NCI-H146 treated with DMSO at 0.1 percent for 48 hours (cell line): ENCODE measurements at regions not wholly inside any gene's neighbourhood (a gene's known extent, or its start where the extent isn't known, plus 50 kb on each side); places are given as distances from the start of the nearest gene placed in this dataset.

ENCODE experiments used
- DNase-seq: peaks from one replicate; lab custom pipeline; 2025; ENCODE audit not compliant: unreplicated experiment; lab: John Stamatoyannopoulos, UW

- no peak for DNase-seq
Observed at GRCh38 chr11:11141065-11141464, 212.0 kb downstream of the CSNK2A3 start.

- no peak for DNase-seq
Observed at GRCh38 chr11:11140510-11140909, 212.5 kb downstream of the CSNK2A3 start.

DNA sequence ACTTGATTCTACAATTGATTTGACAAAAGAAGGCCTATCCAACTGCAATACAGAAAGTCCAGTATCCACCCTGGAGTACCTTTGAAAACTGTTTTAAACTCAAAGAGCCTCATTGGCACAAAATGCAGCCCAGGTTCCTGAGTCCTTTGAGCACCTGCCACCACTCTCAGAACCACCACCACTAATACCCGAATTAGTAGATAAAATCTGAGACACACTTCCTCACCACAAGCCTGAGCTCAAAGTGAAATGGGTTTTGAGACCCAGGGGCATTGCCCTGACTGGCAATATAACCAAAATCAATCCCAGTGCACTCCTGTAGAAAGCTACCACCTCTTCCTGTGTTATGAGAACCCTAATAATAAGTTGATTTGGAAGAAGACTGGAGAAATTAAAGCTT, 215.7 kb downstream of the CSNK2A3 start:
- DNase-seq: no peak

DNA sequence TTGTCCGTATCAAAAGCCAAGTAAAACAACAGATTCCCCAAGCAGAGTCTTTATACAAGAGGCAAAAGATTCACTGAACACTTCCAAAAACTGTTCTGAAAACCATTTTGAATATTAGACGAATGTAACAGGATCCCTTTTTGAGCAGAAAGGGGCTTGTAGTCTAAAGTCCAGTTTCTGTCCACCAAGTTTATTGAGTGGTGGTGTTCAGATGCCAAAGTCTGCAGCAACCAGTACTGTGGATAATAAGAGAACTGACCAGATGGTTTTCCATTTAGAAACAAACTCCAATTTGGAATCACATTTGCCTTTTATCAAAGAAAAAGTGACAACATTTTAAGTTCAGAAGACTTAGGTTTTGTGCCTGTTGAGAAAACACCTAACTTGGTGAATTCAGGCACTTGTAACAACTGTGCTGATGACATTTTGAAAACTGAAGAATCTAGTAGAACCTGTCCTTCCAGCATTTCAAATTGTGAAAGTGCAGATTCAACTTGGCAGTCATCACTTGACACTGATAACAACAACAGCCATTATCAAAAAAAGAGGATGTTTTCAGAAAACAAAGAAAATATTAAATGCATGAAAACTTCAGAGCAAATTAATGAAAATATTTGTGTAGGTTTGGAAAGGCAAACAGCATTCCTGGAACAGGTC, 217.1 kb downstream of the CSNK2A3 start:
- DNase-seq: no peak

- no peak for DNase-seq
Observed at GRCh38 chr11:11129118-11129517, 223.9 kb downstream of the CSNK2A3 start.

DNA sequence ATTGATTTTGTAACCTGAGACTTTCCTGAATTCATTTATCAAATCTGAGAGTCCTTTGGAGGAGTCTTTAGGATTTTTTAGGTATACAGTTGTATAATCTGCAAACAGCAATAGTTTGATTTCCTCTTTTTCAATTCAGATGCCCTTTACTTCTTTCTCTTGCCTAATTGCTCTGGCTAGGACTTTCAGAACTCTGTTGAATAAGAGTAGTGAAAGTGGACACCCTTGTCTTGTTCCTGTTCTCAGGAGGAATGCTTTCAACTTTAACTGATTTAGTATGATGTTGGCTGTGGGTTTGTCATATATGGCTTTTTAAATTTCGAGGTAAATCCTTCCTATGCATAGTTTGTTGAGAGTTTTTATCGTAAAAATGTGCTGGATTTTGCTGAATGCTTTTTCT, 227.4 kb downstream of the CSNK2A3 start:
- no peak for DNase-seq

DNA sequence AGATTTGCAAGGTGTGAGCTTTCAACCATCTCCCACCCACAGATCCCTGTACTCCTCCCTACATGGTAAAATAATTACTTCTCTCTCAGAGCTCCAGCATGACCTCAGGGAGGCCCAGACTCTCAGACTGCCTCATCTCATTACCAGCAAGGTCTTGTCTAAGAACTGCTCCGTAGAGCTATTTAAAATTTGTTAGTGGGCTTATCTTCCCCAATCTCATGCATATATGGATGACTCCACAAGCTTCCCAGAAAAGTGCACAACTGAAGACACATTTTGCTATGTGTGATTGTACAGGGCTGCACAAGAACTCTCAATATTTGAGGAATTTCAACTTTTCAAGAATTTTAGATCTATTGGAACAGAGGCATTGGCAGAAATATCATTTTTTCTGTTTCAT, 230.3 kb downstream of the CSNK2A3 start:
- DNase-seq: no peak

DNA sequence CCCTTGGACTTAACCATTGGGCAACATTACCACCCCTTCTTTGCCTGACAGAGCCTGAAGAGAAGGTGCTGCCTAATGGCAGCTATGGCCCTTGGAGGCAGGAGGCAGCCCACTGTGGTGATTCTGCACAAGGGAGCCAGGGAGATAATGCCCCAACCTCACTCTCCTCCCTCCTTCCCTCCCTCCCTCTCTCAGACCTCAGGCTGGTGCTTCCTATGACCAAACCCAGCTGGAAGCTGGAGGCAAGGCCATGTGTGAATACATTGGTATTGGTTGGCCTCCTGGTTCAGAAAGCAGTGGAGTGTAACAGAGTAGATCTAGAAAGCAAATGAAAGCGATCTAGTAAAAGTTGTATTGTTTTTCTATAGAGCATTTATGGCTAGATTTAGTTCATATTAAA, 233.1 kb downstream of the CSNK2A3 start:
- DNase-seq: no peak

DNA sequence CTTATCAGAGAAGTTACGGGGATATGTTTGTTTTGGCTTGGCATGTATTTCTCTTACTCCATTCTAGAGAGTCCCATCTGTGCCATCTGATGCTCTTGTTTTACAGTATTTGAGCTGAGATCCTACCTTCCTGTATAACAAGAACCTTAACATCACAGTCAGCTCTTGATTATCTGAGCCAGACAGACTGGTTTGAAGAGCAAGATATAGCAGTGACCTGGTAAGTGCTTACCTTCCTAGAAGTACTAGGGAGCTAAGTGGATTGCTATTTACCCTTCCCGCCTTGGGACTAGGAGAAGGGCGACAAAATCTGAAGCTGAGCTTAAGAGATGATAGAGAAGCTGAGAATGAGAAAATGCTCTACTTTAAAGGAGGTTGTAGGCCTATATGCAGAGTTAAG, 235.3 kb downstream of the CSNK2A3 start:
- DNase-seq: no peak

GRCh38 chr11:11115475-11115874, 237.6 kb downstream of the CSNK2A3 start:
- DNase-seq: no peak

DNA sequence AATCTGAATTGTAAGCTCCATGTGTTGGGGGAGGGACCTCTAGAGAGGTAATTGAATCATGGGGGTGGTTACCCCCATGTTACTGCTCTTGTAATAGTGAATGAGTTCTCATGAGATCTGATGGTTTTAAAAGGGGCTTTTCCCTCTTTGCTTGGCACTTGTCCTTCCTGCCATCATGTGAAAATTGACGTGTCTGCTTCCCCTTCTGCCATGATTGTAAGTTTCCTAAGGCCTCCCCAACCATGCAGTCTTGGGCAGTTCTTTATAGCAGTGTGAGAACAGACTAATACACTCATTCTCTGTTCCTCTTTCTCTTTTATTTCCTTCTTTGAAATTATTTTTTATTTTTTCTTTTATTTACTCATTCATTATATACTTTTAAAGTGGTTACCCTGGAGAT, 239.4 kb downstream of the CSNK2A3 start:
- DNase-seq: no peak

GRCh38 chr11:11108026-11108425, 245.0 kb downstream of the CSNK2A3 start:
- DNase-seq: peak; percentile 37

DNA sequence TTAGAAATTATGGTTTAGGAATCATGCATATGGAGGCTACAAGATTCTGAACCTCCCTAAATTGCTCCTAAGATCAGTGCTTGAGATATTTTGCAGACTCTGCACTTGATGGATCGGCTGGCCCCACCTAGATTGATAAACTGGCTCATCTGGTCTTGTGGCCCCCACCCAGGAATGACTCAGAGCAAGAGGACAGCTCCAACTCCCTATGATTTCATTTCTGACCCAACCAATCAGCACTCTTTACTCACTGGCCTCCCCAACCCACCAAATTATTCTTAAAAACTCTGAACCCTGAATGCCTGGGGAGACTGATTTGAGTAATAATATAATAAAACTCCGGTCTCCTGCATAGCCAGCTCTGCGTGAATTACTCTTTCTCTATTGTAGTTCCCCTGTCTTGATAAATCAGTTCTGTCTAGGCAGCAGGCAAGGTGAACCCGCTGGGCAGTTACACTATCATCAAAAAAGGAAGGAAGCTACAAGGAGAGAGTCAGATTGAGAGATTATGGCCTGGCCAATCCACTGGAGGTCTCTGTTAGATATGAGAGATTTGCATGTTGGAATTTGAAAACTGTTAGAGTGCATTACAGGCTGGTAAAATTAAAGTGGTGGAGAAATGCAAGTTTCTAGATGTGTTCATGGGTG, 245.8 kb downstream of the CSNK2A3 start:
- no peak for DNase-seq

DNA sequence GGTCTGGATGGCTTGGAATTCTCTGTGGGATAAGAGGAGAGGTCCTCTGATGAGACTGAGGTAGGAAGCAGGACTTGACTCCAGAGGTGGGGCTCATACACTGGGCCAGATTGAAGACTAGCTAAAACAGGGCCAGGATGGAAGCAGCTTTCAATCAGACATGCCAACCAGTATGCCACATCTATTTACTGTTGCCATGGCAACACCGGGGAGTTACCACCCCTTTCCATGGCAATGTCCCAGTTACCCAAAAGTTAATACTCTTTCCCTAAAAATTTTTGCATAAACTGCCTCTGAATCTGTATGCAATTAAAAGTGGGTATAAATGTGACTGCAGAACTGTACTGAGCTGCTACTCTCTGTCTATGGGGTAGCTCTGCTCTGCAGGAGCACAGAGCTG, 247.5 kb upstream of the ZBED5 start:
- DNase-seq: no peak

- no peak for DNase-seq
Observed at GRCh38 chr11:11095831-11096723, 238.2 kb upstream of the ZBED5 start.

GRCh38 chr11:11090495-11090894, 232.6 kb upstream of the ZBED5 start:
- DNase-seq: no peak

DNA sequence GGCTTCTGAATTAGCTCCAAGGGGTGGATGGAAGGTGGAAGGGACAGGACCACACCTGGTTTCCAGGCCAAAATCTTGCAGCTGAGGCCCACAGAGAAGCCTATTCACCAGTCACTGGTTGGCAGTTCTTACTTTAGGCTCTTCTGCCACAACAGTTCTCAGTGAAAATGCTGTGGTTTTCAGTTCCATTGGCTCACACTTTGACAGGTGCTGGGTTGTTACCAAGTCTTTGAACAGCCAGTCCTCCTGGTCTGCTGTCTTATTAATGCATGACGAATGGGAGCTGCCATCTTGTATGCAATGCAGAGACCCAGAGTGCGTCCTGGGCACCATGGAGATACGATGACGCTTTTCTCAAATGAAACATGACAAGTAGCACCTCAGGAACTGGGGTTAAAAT, 232.0 kb upstream of the ZBED5 start:
- DNase-seq: no peak

- DNase-seq: no peak
Observed at GRCh38 chr11:11086979-11087378, 229.1 kb upstream of the ZBED5 start.

DNA sequence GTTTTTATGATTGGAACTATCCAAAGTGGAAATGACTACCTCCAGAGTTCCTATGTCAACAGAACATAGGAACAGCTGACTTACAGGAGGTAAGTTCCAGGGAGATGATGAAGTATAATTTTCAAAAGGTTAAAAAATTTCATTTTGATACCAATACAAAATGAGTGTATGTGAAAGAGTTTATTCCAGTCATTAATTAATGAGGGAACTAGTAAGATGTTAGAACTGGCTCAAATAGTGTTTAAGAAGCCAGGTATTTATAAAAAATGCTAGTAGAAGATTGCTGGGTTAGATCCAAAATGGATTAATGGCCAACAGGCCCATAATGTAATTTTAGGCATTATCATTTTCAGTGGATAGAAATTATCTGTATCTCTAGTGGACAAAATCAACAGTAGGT, 227.7 kb upstream of the ZBED5 start:
- DNase-seq: no peak

DNA sequence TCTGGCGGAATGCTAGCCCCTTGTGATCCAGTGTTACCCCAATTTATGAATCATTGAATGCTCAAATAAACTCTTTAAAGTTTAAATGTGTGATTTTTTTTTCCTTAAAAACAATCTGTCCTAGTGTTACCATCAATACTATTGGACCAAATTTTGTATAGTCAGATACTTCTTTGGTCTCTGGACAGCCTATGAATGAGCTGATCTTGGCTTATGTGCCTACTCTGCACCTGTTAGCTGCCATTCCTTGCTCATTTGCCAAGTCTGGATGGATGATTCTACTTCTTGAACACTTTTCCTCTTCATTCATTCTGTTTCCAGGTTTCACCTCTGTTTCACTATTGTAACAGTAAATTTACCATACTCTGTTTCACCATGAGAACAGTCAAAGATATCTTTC, 226.5 kb upstream of the ZBED5 start:
- no peak for DNase-seq

DNA sequence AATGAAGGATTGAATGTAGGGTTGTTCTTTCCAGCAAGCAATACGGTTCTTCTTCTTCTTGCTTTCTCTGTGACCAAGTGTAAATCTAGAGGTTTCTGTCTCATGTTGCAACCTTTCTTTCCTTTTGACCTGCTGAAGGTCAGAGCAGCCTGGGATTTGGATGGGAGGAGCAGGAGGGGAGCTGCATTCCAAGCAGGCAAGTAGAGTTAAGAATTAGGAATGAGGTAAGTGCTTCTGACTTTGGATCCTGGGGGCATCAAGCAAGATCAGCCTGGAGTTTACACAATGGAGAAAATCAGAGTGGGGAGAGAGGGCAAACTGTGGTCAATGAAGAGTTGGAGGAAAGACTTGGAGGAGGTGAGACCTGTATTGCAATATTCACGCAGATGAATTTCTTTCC, 225.6 kb upstream of the ZBED5 start:
- DNase-seq: no peak

DNA sequence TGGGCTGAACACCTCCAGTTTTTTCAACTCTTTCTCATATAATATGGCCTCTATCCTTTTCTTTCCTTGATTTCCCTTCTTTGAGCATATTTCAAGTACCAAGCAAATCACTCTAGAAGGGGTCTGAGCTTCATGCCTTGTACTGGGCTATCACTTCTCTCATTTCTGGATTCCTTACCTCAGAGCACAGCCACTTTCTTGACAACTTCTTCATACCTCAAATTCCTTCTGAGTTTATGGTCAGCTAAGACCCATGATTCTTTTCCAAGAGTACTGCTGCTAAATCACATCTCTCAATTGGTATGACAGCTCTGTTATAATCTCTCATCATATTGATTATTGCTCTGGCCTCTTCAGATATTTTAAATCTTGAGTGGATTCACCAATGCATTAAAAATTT, 224.8 kb upstream of the ZBED5 start:
- DNase-seq: no peak
